ENCODE measurements at regions not wholly inside any gene's neighbourhood (a gene's known extent, or its start where the extent isn't known, plus 50 kb on each side); places are given as distances from the start of the nearest gene placed in this dataset.

- no peak for DNase-seq (ENCODE audit: low spot score)
Observed at GRCh38 chr10:47053081-47053798, 142.0 kb downstream of the PTPN20 start.

GRCh38 chr10:47054974-47055373 lies 143.7 kb downstream of the PTPN20 start:
- no peak for DNase-seq (ENCODE audit: low spot score)

- DNase-seq (ENCODE audit: low spot score) = no peak
Observed at GRCh38 chr10:47055386-47056246, 144.4 kb downstream of the PTPN20 start.

DNA sequence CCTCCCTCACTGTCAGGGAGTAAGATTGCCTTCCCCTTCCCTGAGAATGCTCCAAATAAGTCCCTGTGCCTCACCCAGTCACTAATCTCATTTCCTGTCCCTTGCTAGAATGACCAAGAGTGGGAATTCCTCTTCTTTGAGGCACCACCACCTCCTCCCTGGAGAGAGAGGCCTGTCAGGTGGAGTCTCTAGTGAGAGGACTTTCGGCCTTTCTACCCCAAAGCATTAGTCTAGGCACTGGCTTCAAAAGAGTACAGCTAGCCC lies 145.0 kb downstream of the PTPN20 start:
- no peak for DNase-seq (ENCODE audit: low spot score)

DNA sequence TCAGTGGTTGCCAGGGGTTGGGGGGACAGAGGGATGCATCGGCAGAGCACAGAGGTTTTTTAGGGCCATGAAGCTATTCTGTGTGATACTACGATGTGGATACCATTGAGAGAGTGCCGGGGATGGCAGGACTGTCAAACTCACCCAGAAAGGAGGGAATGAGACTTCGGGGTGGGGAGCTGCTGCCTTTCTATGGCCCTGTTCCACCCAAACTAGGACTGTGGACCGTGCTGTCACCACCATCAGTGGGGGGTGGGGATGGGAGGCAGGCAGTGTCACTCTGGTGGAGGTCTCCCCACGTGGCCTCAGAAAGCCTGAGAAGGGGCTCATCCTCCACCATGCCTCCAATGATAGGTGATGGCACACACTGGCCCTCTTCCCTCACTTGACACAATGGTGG lies 146.2 kb downstream of the PTPN20 start:
- DNase-seq (ENCODE audit: low spot score) = no peak

DNA sequence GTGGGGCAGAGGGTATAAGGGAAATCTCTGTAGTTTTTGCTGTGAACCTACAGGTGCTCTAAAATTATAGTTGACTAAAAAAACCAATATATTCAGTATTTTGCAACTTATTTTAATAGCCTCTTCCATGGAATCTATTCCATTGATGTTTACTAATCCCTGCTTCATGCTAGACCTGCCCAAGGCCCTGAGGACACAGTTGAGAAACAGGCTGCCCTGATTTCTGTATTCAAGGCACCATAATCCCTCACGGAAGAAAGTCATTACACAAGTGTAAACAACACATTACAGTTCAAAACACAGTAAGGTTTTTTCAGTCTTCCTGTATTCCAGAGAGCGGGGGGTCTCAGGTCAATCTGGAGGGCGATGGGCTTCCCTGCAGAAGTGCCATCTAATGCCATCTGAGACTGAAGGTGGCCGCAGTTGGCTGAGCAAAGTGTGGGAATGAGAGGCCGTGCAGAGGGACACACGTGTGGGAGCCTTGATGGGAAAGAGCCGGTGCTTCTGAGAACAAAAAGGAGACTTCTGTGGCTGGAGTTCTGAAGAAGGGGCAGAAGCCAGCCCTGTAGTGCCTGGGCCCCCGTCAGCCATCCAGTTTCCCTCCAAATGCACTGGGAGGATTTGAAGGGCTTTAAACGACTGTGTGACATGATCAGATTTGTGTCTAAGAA lies 146.9 kb downstream of the PTPN20 start:
- no peak for DNase-seq (ENCODE audit: low spot score)

GRCh38 chr10:47058961-47059391 lies 147.7 kb downstream of the PTPN20 start:
- no peak for DNase-seq (ENCODE audit: low spot score)

- DNase-seq (ENCODE audit: low spot score) = no peak
Observed at GRCh38 chr10:47059606-47060311, 148.5 kb downstream of the PTPN20 start.

GRCh38 chr10:47060356-47060755 lies 149.1 kb downstream of the PTPN20 start:
- no peak for DNase-seq (ENCODE audit: low spot score)

DNA sequence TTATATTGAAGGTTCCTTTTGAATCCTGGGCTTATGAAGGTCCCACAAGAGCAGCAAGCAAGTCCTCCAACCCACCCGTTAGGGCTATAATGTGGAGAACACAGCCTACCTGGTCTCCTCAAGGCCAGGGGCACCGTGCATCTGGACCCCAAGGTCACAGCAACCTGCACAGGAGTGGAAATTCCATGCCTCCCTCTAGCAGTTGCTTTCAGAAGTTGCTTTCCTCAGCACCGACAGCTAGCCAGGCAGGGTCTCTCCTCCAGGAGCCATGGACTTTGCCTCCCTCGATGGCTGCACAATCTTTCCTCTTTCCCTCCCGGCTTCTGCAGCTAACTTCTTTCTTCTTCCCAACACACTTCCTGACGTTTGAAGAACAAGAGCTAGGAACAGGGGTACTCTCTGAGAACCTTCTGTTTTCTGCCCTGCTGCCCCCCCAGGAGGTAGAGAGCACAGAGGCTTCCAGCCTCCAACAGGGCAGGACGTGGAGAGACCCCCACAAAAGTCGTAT lies 149.8 kb downstream of the PTPN20 start:
- no peak for DNase-seq (ENCODE audit: low spot score)

DNA sequence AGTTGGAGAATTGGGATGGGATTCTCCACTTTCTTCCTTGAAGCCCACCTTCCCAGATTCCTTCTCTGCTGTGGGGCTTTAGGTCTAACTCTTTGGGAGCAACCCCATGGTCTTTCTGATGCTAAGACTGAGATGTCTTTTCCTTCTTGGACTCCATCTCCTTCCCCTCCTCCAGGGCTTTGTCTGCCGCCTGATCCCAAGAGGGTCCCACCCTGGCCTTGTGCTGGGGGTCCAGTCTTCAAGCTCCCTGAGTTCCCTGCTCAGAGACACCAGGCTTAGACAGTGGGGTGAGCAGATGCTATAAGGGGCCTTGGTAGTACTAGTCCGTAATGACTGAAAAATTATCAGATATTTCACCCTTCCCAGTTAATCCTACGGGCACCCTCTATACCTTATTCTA lies 150.5 kb downstream of the PTPN20 start:
- no peak for DNase-seq (ENCODE audit: low spot score)

DNA sequence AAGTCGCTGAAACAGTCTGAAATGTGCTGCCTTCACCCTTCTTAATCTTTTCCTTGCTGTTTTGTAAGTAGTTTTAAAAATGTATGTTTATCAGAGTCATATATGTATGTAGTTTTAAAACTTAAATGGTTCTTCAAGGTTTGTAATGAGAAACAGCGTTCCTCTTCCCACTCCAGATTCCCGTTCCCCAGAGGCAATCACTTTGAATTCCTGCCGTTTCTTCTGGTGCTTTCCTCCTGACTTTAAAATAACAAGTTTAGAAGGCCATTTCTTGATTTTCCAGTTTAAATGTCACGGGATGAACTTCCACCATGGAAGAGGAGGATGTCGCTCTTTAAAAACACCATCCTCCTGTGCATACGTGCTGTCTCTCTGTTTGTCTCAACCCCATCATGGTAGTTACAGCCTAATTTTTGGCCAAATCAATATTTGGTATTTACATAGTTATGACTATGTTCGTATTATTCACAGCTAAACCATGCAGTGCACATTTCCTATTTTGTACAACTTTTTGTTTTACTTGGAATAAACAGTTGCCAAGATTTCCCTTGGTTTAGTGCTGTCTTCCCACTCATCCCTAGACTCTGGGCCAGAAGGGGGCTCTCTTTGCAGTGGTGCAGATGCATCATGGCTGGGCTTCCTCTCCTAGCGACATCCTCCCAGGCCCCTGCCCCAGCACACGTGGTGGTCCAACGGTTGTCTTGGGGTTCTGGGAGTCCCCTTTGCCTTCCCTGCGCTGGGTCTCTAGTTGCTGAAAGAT lies 151.4 kb downstream of the PTPN20 start:
- no peak for DNase-seq (ENCODE audit: low spot score)

DNA sequence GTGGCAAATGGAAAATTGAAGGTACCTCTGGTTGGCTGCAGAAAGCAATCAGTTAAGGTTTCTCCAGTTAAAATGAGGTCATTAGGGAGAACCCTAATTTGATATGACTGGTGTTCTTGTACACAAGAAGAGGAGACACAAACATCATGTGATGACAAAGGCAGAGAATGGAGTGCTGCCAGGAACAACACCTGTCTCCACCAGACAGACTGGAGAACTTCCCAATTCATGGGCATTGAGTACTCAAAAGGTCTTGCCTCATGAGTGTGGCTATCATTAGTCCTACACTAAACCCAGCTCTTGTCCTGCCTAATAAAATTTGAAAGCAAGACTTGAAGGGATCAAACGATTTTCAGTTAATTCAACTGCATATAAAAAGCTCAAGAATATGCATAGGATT lies 152.6 kb downstream of the PTPN20 start:
- DNase-seq (ENCODE audit: low spot score) = no peak

DNA sequence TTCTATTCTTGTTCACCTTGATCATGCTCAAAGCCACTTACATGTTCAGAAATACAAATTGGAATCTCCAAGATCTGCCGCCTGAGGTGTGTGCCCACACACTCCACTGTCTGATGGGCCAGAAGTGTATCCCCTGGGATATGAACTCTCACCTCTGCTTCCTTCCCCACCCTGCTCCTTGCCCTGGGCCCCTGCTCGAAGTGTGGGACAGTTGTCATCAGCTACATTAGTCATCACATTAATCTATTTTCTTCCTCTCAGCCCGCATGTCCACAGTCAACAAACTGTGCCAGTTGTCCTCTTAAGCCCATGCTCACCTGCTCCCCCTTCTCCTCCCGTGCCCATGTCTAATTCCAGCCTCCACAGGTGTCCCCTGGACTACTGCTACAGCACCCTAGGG lies 154.7 kb downstream of the PTPN20 start:
- no peak for DNase-seq (ENCODE audit: low spot score)

- no peak for DNase-seq (ENCODE audit: low spot score)
Observed at GRCh38 chr10:47067949-47068940, 157.0 kb downstream of the PTPN20 start.

GRCh38 chr10:47070541-47070940 lies 159.3 kb downstream of the PTPN20 start:
- no peak for DNase-seq (ENCODE audit: low spot score)

- no peak for DNase-seq (ENCODE audit: low spot score)
Observed at GRCh38 chr10:47071891-47072290, 160.7 kb downstream of the PTPN20 start.

- no peak for DNase-seq (ENCODE audit: low spot score)
Observed at GRCh38 chr10:47073967-47074366, 162.7 kb downstream of the PTPN20 start.

DNA sequence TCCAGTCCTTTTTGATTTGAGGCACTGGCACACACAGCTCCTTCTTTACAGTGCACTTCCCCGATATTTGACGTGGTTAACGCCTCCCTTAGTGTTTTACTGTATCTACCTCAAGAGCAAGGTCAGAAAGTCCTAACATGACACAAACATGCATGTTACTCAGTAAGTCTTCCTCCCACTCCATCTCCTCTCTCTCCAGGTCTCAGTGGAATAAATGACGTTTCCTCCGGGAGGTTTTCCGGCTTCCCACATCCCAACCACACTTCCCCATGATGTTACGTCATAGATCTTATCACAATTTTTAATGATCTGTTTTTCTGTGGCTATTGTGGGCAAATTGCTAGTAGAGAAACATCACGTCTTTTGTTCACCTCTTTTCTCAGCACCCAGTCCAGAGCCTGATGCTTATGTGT lies 165.7 kb downstream of the PTPN20 start:
- no peak for DNase-seq (ENCODE audit: low spot score)

DNA sequence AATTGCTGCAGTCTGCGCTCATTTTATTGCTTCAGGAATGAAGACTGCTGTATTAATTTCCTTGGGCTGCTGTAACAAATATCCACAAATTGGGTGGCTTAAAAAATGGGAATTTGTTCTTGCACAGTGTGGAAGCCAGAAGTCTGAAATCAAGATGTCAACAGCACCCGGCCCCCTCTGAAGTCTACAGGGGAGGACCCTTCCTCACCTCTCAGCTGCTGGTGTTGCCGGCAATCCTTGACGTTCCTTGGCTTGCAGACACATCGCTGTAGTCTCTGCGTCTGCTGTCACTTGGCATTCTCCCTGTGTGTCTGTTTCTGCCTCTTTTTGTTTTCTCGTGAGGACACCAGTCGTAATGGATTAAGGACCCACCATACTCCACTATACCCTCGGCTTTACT lies 166.2 kb downstream of the PTPN20 start:
- DNase-seq (ENCODE audit: low spot score) = no peak
